Tongue (tissue), 1 donor: ENCODE measurements at regions not wholly inside any gene's neighbourhood (a gene's known extent, or its start where the extent isn't known, plus 50 kb on each side); places are given as distances from the start of the nearest gene placed in this dataset.

ENCODE experiments used
- DNase-seq: peaks from one replicate; pipeline ENCODE4 v3.0.0-alpha.2; 2015

- DNase-seq: no peak
Measured at GRCh38 chr1:90558754-90559378, 158.2 kb downstream of the BARHL2 start.

- DNase-seq: no peak
Measured at GRCh38 chr1:90558126-90558525, 159.0 kb downstream of the BARHL2 start.

GRCh38 chr1:90557706-90558105 is 159.4 kb downstream of the BARHL2 start:
- DNase-seq: no peak

- no peak for DNase-seq
Measured at GRCh38 chr1:90550626-90551406, 166.3 kb downstream of the BARHL2 start.

- DNase-seq: no peak
Measured at GRCh38 chr1:90544356-90544755, 172.7 kb downstream of the BARHL2 start.

GRCh38 chr1:90537606-90538362 is 179.3 kb downstream of the BARHL2 start:
- DNase-seq: no peak

GRCh38 chr1:90534663-90535295 is 182.3 kb downstream of the BARHL2 start:
- DNase-seq: no peak

- DNase-seq: no peak
Measured at GRCh38 chr1:90534116-90534515, 183.0 kb downstream of the BARHL2 start.

GRCh38 chr1:90526954-90527353 is 190.1 kb downstream of the BARHL2 start:
- no peak for DNase-seq

- no peak for DNase-seq
Measured at GRCh38 chr1:90522432-90522831, 194.7 kb downstream of the BARHL2 start.

GRCh38 chr1:90513956-90514355 is 203.1 kb downstream of the BARHL2 start:
- peak; percentile 1 for DNase-seq

GRCh38 chr1:90512441-90512840 is 204.7 kb downstream of the BARHL2 start:
- no peak for DNase-seq

- DNase-seq: no peak
Measured at GRCh38 chr1:90510143-90510542, 207.0 kb downstream of the BARHL2 start.

- no peak for DNase-seq
Measured at GRCh38 chr1:90509225-90510048, 207.7 kb downstream of the BARHL2 start.

- no peak for DNase-seq
Measured at GRCh38 chr1:90508376-90509167, 208.5 kb downstream of the BARHL2 start.

- no peak for DNase-seq
Measured at GRCh38 chr1:90507173-90507572, 209.9 kb downstream of the BARHL2 start.

- no peak for DNase-seq
Measured at GRCh38 chr1:90505806-90506205, 211.3 kb downstream of the BARHL2 start.

GRCh38 chr1:90504509-90504908 is 212.6 kb downstream of the BARHL2 start:
- DNase-seq: no peak

GRCh38 chr1:90502696-90503095 is 214.4 kb downstream of the BARHL2 start:
- DNase-seq: no peak

- DNase-seq: no peak
Measured at GRCh38 chr1:90502194-90502593, 214.9 kb downstream of the BARHL2 start.

- DNase-seq: no peak
Measured at GRCh38 chr1:90501281-90501680, 215.8 kb downstream of the BARHL2 start.
